ENCODE measurements at regions not wholly inside any gene's neighbourhood (a gene's known extent, or its start where the extent isn't known, plus 50 kb on each side); places are given as distances from the start of the nearest gene placed in this dataset.

- TF ChIP-seq POLR2A (IDR thresholded peaks at IDR 0.05) (no peak), CTCF (IDR thresholded peaks at IDR 0.05) (no peak)
Measured at GRCh38 chr4:11053601-11054220, 369.1 kb upstream of the CLNK start.

All from body of pancreas (tissue), 4 donors.